Inferior parietal cortex (tissue), 1 donor: ENCODE measurements at regions not wholly inside any gene's neighbourhood (a gene's known extent, or its start where the extent isn't known, plus 50 kb on each side); places are given as distances from the start of the nearest gene placed in this dataset.

Experiments used
- DNase-seq: peaks from one replicate; pipeline ENCODE4 v3.0.0-alpha.2; 2016; ENCODE audit errors: extremely low spot score

DNA sequence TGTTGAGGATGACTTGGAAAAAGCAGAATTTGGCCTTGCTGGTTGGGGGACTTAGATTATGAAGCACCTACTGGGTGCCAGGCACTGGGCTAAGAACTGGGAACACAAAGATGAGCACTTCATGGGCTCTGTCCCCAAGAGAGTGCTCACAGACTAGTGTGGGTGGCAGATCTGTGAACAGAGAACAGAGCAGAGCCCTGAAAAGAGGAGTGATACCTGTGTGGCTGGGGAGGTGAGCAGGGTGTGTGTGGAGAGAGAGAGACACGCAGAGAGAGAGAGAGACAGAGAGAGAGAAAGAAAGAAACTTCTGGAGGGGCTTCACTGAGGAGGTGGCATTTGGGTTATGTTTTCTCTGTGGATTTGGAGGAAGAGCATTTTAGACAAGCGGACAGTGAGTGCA is 61.1 kb upstream of the PPP2R5A start:
- DNase-seq = no peak

DNA sequence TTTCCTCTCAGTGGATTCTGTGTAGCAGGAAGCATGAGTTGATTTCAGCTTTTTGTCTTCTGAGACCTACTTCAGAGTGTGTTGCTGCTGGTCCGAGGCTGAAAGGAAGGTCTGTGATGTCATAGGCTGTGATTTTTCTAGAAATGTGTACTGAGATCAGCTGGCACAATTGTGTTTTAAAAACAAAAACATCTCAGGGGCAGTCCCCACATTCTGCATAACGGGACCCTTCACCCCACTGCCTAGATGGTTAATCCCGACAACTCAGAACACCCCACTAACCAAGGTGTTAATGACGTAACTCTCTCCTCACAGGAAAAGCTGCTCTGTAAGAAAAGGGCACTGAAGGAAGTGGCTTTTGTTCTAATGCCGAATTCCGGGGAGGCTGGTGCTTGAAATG is 59.8 kb upstream of the PPP2R5A start:
- no peak for DNase-seq

DNA sequence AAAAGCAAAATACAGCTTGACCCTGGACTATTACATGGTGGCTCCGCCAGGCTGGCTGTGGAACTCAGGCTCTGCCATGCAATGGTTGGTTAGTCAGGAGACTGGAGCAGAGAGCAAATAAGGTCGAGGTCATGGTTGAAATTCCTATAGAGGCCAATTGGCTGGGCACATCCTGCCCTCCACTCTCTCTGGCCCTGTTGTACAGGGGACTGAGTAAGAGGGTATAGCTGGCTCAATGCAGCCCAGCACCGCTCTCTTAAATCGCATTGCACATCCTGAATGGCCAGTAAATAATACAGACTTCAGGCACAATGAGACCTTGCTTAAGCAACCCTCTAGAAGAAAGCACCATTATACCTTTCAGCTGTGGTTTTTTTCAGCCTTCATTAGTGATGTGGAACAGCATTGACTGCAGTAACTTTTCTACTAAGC is 59.3 kb upstream of the PPP2R5A start:
- DNase-seq = no peak

GRCh38 chr1:212226467-212226866 is 58.7 kb upstream of the PPP2R5A start:
- DNase-seq = no peak

DNA sequence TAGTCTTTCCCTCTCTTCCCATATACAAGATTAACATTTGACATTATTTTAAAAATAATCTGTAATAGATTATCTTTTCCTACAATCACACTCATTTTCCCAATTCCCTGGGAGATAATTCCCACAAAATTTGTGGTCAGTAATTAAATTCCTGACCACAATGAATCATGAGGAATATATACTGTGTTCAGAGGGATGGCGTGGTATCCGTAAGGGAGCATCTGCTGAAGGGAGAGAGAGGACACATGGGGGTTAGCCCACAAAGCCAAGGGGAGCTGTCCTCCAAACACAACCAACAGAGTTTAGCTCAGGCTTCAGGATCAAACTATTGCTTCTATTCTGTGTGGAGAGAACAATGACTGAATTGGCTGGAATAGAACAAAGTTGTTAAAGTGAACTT is 57.1 kb upstream of the PPP2R5A start:
- DNase-seq = no peak

- DNase-seq = no peak
Measured at GRCh38 chr1:212228591-212229119, 56.6 kb upstream of the PPP2R5A start.

DNA sequence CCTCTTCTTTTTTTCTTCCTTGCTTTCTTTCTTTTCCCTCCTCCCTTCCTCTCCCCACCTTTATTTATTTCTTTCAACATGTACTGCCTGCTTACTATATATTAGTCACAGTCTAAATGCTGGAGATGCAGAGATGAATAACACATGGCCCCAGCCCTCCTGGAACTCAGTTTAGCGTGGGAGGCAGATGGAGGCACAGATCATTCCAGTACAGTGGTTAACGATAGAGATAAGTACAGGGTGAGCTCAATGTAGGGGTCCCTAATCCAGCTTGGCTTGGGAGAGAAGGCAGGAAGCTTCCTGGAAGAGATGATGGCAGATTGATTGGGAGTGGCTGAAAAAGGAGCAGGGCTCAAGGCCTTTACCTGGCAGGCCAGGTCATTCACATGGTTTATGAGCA is 55.6 kb upstream of the PPP2R5A start:
- DNase-seq = no peak

GRCh38 chr1:212230329-212230728 is 54.9 kb upstream of the PPP2R5A start:
- no peak for DNase-seq

DNA sequence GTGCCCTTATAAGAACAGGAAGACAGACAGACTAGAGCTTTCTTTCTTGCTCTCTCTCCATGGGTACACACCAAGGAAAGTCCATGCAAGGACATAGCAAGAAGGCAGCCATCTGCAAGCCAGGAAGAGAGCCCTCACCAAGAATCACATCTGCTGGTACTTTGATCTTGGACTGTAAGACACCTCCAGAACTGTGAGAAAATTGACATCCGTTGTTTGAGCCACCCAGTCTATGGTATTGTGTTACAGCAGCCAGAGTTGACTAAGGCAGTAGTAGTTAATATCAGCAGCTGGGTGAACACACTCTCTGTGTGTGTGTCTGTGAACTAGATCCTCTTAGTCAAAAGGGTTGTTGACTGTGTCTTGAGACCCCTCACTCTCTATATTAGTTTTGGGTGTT is 53.8 kb upstream of the PPP2R5A start:
- DNase-seq = no peak

- no peak for DNase-seq
Measured at GRCh38 chr1:212232090-212232489, 53.1 kb upstream of the PPP2R5A start.

DNA sequence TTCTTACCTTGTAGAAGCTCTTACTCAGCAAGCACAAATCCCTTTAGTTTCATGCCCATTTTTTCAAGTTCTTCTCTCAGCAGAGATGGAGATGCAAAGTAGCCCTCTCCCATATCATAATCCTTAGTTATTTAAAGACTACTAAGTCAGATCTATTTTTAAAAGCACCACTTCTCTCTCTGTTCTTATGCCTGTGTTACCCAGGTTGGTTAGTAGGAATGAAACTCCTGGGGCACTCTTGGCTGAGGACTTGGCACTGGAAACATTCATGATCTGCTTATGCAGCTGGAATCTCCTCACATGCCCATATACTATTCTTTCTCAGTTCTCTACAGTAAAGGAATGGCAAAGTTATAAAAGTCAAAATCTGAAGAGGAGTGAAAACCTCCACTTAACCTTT is 51.9 kb upstream of the PPP2R5A start:
- no peak for DNase-seq

- DNase-seq = peak; percentile 57
Measured at GRCh38 chr1:212234431-212235395, 50.5 kb upstream of the PPP2R5A start.
